ENCODE measurements at regions not wholly inside any gene's neighbourhood (a gene's known extent, or its start where the extent isn't known, plus 50 kb on each side); places are given as distances from the start of the nearest gene placed in this dataset.

DNA sequence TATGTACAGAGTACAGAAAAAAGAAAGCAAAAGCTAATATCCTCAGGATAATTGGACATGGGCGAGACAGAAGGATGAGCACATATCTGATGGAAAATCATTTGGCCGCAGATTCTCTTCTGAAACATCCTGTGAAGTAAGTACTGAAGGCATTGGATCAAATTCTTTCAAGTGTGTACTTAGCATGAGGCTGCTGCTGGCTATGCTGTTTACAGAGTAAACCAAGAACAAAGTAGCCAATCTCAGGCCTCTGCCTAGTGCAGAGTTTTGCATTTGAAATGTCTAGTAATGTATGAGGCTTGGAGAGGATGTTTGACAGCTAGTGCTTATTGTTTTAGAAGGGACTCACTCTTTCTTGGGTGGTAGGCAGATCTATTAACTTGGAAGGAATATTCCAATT, 128.5 kb downstream of the MAGEC2 start:
- WGBS (ENCODE audit: insufficient coverage, low coverage, missing lambda C conversion rate) = 13% methylated on average over 2 of the region's 2 CpGs
- no peaks in the 10 kb centered on the region for H3K4me1 ChIP-seq (replicated peaks in 1 of 2; ENCODE audit: control insufficient read depth in 2 of 2, insufficient read depth in 2 of 2, low read length in 2 of 2)
- H3K9ac ChIP-seq (ENCODE audit: insufficient read depth in 1 of 2, low read depth in 2 of 2, low read length in 2 of 2) = no peak overlapping the region
- intact Hi-C loops (cut with micrococcal nuclease) = no loop called here
- no peak overlapping the region for H3K27ac ChIP-seq (ENCODE audit: extremely low read depth, low read depth, low read length)
- H2AFZ ChIP-seq (ENCODE audit: low read depth, low read length) = no peak overlapping the region
- ChIA-PET POLR2A (no interaction called here), CTCF (ENCODE audit: low intra/inter-chr PET ratio) (no interaction called here)
- DNase-seq (ENCODE audit: extremely low read depth in 1 of 4, low spot score in 3 of 4) = no peak
- H3K79me2 ChIP-seq (ENCODE audit: control insufficient read depth, insufficient read depth, low read length) = no peaks in the 10 kb centered on the region
- no peak overlapping the region for H3K4me2 ChIP-seq (ENCODE audit: insufficient read depth, low read length)
- no TSS peak for BruUV-seq (replicated peaks)
- H3K9me3 ChIP-seq (replicated peaks; ENCODE audit: control insufficient read depth, insufficient read depth, low read depth, low read length) = no peaks in the 10 kb centered on the region
- in situ Hi-C loops (cut with MboI) = no loop called here
- H3K4me3 ChIP-seq = no peak overlapping the region
- H3K36me3 ChIP-seq (ENCODE audit: control insufficient read depth, insufficient read depth, low read length) = no peaks in the 10 kb centered on the region
- H3K9me1 ChIP-seq (ENCODE audit: control insufficient read depth, insufficient read depth, low read length) = no peaks in the 10 kb centered on the region
- ATAC-seq = no peak
- no peak for FAIRE-seq
- H3K27me3 ChIP-seq (ENCODE audit: control insufficient read depth in 2 of 2, insufficient read depth in 2 of 2, low read length in 2 of 2) = no peaks in the 10 kb centered on the region
- H4K20me1 ChIP-seq (replicated peaks; ENCODE audit: control insufficient read depth, insufficient read depth, low read length) = no peaks in the 10 kb centered on the region
- no peak for TF ChIP-seq ETV6 (IDR thresholded peaks at IDR 0.05; ENCODE audit: borderline replicate concordance in 1 of 2, low read depth in 2 of 2, low read length in 1 of 2)
- no peak for TF ChIP-seq ETV6 (CRISPR knock-in tag; IDR thresholded peaks at IDR 0.05; ENCODE audit: borderline replicate concordance)
- TF ChIP-seq SRSF1 (IDR thresholded peaks at IDR 0.05; ENCODE audit: low read depth, low read length) = no peak
- TF ChIP-seq GABPB1 (CRISPR knock-in tag; IDR thresholded peaks at IDR 0.05) = no peak
- no peak for TF ChIP-seq CBFA2T2 (conservative IDR thresholded peaks at IDR 0.05)
- TF ChIP-seq NR2F6 (CRISPR knock-in tag; IDR thresholded peaks at IDR 0.05) = no peak
- no peak for TF ChIP-seq DMBX1 (CRISPR knock-in tag; IDR thresholded peaks at IDR 0.05; ENCODE audit: borderline replicate concordance)
- TF ChIP-seq RERE (CRISPR knock-in tag; IDR thresholded peaks at IDR 0.05; ENCODE audit: borderline replicate concordance) = no peak
- no peak for TF ChIP-seq CUX1 (CRISPR knock-in tag; IDR thresholded peaks at IDR 0.05)
- TF ChIP-seq KAT8 (IDR thresholded peaks at IDR 0.05; ENCODE audit: low read depth) = no peak
- TF ChIP-seq ATF7 (IDR thresholded peaks at IDR 0.05) = no peak
- TF ChIP-seq MCM7 (IDR thresholded peaks at IDR 0.05) = no peak
- TF ChIP-seq SREBF1 (IDR thresholded peaks at IDR 0.05; ENCODE audit: borderline replicate concordance, low read depth, low read length) = no peak

Measured in K562 (cell line).